MCF 10A (cell line): ENCODE measurements at regions not wholly inside any gene's neighbourhood (a gene's known extent, or its start where the extent isn't known, plus 50 kb on each side); places are given as distances from the start of the nearest gene placed in this dataset.

Source experiments
- BruUV-seq: library from RNA; stranded (reverse); fragments of 400-500 nt; replicated peaks from 2 replicates; lab custom pipeline; 2021; lab: Mats Ljungman, UMichigan
- CTCF ChIA-PET: fragments of 300-600 bp; sonication (Branson Sonifier 250); formaldehyde crosslinking; extraction: SDS; loops from one replicate; lab custom pipeline; 2021; ENCODE audit warnings: antibody characterized with exemption, inconsistent platforms; lab: Yijun Ruan, JAX
- POLR2A ChIA-PET: fragments of 300-600, 350-650 bp; sonication (Branson Sonifier 250); formaldehyde crosslinking; extraction: SDS; loops from one replicate; lab custom pipeline; 2020; ENCODE audit warnings: antibody characterized with exemption, inconsistent platforms; lab: Yijun Ruan, JAX
- DNase-seq: peaks from one replicate; pipeline ENCODE4 v3.0.0-alpha.2; 2018; ENCODE audit not compliant: unreplicated experiment
- H3K27ac Mint-ChIP-seq: one replicate; pipeline ENCODE4 v1.8.0; 2022; ENCODE audit warnings: mild to moderate bottlenecking, low read depth, mixed read lengths; ENCODE audit not compliant: unreplicated experiment
- H3K27me3 Mint-ChIP-seq: one replicate; pipeline ENCODE4 v1.8.0; 2022; ENCODE audit warnings: mixed read lengths; ENCODE audit not compliant: insufficient read depth, unreplicated experiment
- H3K36me3 Mint-ChIP-seq: one replicate; pipeline ENCODE4 v1.8.0; 2022; ENCODE audit warnings: mild to moderate bottlenecking, moderate library complexity, mixed read lengths; ENCODE audit not compliant: insufficient read depth, unreplicated experiment
- H3K4me1 Mint-ChIP-seq: one replicate; pipeline ENCODE4 v1.8.0; 2022; ENCODE audit warnings: mixed read lengths; ENCODE audit not compliant: insufficient read depth, unreplicated experiment
- H3K4me3 Mint-ChIP-seq: one replicate; pipeline ENCODE4 v1.8.0; 2022; ENCODE audit warnings: mild to moderate bottlenecking, moderate library complexity, mixed read lengths; ENCODE audit not compliant: unreplicated experiment
- H3K9me3 Mint-ChIP-seq: one replicate; pipeline ENCODE4 v1.8.0; 2022; ENCODE audit warnings: mixed read lengths; ENCODE audit not compliant: unreplicated experiment
- intact Hi-C: fragments of 100-400 bp; cut with micrococcal nuclease; formaldehyde crosslinking; loops from 2 replicates; pipeline ENCODE4 v1.14.1; 2022
- TF ChIP-seq, protein P1 (sequence below): fragments of 200-600 bp; IDR thresholded peaks from one replicate; pipeline ENCODE4 v1.8.0; 2022; ENCODE audit warnings: antibody characterized with exemption, mild to moderate bottlenecking; ENCODE audit not compliant: unreplicated experiment

DNA sequence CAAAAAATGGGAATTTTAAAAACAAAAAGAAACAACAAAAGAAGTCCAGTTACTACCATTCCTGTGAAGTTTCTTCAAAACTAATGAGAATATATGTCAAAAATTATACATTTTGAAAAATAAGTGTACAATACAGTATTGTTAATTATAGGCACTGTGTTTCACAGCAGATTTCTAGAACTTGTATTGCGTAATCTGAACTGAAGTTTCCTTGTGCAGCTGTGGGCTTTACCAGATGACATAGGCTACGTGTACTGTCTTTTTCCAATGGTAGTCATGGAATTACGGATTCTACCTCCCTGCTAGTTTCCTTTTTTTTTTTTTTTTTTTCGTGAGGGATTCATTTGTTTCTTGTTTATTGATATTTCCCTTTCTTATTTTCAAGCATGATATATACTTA lies 113.8 kb upstream of the GABRA2 start:
- Mint-ChIP-seq H3K9me3 (no peaks in the 10 kb centered on the region), H3K27me3 (no peaks in the 10 kb centered on the region), H3K4me3 (no peak overlapping the region), H3K4me1 (peaks cover 33% of the 10 kb centered on the region), H3K36me3 (peaks cover 6% of the 10 kb centered on the region), H3K27ac (no peak overlapping the region)
- intact Hi-C loops, result no loop called here
- TF ChIP-seq, protein P1, sequence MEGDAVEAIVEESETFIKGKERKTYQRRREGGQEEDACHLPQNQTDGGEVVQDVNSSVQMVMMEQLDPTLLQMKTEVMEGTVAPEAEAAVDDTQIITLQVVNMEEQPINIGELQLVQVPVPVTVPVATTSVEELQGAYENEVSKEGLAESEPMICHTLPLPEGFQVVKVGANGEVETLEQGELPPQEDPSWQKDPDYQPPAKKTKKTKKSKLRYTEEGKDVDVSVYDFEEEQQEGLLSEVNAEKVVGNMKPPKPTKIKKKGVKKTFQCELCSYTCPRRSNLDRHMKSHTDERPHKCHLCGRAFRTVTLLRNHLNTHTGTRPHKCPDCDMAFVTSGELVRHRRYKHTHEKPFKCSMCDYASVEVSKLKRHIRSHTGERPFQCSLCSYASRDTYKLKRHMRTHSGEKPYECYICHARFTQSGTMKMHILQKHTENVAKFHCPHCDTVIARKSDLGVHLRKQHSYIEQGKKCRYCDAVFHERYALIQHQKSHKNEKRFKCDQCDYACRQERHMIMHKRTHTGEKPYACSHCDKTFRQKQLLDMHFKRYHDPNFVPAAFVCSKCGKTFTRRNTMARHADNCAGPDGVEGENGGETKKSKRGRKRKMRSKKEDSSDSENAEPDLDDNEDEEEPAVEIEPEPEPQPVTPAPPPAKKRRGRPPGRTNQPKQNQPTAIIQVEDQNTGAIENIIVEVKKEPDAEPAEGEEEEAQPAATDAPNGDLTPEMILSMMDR, result no peak
- ChIA-PET POLR2A (no interaction called here), CTCF (interaction anchor here (0.7 kb wide), 1 partner anchor 10 kb away, joined by 3 read pairs; no protein-coding TSS in a partner anchor)
- peak; percentile 54 for DNase-seq
- BruUV-seq, result no TSS peak

GRCh38 chr4:46492394-46492793 lies 102.5 kb upstream of the GABRA2 start:
- Mint-ChIP-seq H3K27ac (no peak overlapping the region), H3K36me3 (no peaks in the 10 kb centered on the region), H3K4me3 (no peak overlapping the region), H3K9me3 (no peaks in the 10 kb centered on the region), H3K27me3 (no peaks in the 10 kb centered on the region), H3K4me1 (no peaks in the 10 kb centered on the region)
- intact Hi-C loops, result no loop called here
- TF ChIP-seq, protein P1, result no peak
- POLR2A ChIA-PET, result interaction anchor here (0.6 kb wide), 1 partner anchor 1043 kb away, joined by 3 read pairs; no protein-coding TSS in a partner anchor
- CTCF ChIA-PET, result no interaction called here
- no TSS peak for BruUV-seq
- DNase-seq, result no peak

GRCh38 chr4:46491455-46491854 lies 101.5 kb upstream of the GABRA2 start:
- no peak overlapping the region for H3K27ac Mint-ChIP-seq
- no peak for DNase-seq
- TF ChIP-seq, protein P1, result no peak
- H3K4me3 Mint-ChIP-seq, result no peak overlapping the region
- ChIA-PET CTCF (no interaction called here), POLR2A (no interaction called here)
- H3K36me3 Mint-ChIP-seq, result no peaks in the 10 kb centered on the region
- H3K4me1 Mint-ChIP-seq, result no peaks in the 10 kb centered on the region
- peaks cover 4% of the 10 kb centered on the region for H3K9me3 Mint-ChIP-seq
- H3K27me3 Mint-ChIP-seq, result no peaks in the 10 kb centered on the region
- BruUV-seq, result no TSS peak
- intact Hi-C loops, result no loop called here

DNA sequence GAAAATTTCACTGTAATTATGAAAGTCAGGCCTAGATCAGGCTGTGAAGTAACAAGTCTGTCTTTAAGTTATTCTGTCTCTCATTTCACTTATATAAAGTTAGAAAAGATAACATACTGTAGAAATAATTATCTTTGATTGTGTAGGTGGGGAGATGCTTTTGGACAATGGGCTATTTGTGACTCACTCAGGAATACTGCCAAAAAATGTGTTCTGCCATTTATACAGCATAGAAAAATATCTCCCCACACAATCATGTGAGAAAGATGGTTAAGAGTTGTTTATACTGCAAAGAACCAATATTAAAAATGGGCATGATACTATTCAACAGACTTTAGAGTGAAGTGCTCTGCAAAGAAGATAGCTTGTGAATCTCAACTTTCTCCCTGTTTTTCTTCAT lies 95.0 kb upstream of the GABRA2 start:
- BruUV-seq, result no TSS peak
- Mint-ChIP-seq H3K27ac (no peak overlapping the region), H3K4me1 (no peaks in the 10 kb centered on the region), H3K27me3 (no peaks in the 10 kb centered on the region), H3K4me3 (no peak overlapping the region), H3K36me3 (no peaks in the 10 kb centered on the region), H3K9me3 (peaks cover 7% of the 10 kb centered on the region)
- CTCF ChIA-PET, result no interaction called here
- TF ChIP-seq, protein P1, result no peak
- POLR2A ChIA-PET, result no interaction called here
- intact Hi-C loops, result no loop called here
- peak; percentile 22 for DNase-seq
